Thyroid gland (tissue), 4 donors: ENCODE measurements at regions not wholly inside any gene's neighbourhood (a gene's known extent, or its start where the extent isn't known, plus 50 kb on each side); places are given as distances from the start of the nearest gene placed in this dataset.

Experiments
- POLR2A ChIP-seq, 2 donors: fragments of 450-650 bp; IDR thresholded peaks; one replicate each; pipeline ENCODE4 v1.6.1; 2017; ENCODE audit warnings: antibody characterized with exemption in 2 of 2, mild to moderate bottlenecking in 2 of 2, moderate library complexity in 1 of 2
- TF ChIP-seq, protein P1 (sequence below), 6 experiments: fragments of 200-600 bp in 3 of 6; fragments of 450-650 bp in 3 of 6; sonication (generic) in 3 of 6; IDR thresholded peaks; one replicate each; pipeline ENCODE4 v1.5.1; 2016 to 2019; ENCODE audit warnings: antibody characterized with exemption in 6 of 6, mild to moderate bottlenecking in 2 of 6, inconsistent platforms in 1 of 6, moderate library complexity in 1 of 6

DNA sequence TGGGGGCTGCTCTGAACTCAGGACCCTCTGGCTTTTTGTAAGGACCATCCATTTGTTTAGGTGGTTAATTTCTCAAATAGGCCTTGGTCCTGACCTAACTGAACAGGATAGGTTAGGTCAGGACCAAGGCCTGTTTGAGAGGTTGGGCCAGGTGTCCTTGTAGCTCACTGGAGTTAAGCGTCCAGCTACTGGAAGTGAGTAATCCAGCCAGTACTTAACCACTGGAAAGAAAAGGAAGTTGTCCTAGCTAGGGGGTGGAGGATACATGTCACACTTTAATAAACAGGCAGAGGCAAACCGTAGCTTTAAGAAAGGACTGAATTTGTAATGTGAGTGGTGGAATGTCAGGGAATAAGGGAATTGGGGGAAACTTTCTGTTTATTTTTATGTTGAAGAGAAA lies 96.0 kb downstream of the GPR85 start:
- TF ChIP-seq POLR2A (IDR thresholded peaks at IDR 0.05): no peak
- TF ChIP-seq, protein P1, sequence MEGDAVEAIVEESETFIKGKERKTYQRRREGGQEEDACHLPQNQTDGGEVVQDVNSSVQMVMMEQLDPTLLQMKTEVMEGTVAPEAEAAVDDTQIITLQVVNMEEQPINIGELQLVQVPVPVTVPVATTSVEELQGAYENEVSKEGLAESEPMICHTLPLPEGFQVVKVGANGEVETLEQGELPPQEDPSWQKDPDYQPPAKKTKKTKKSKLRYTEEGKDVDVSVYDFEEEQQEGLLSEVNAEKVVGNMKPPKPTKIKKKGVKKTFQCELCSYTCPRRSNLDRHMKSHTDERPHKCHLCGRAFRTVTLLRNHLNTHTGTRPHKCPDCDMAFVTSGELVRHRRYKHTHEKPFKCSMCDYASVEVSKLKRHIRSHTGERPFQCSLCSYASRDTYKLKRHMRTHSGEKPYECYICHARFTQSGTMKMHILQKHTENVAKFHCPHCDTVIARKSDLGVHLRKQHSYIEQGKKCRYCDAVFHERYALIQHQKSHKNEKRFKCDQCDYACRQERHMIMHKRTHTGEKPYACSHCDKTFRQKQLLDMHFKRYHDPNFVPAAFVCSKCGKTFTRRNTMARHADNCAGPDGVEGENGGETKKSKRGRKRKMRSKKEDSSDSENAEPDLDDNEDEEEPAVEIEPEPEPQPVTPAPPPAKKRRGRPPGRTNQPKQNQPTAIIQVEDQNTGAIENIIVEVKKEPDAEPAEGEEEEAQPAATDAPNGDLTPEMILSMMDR (IDR thresholded peaks at IDR 0.05): no peak
